K562 (cell line): ENCODE measurements at regions not wholly inside any gene's neighbourhood (a gene's known extent, or its start where the extent isn't known, plus 50 kb on each side); places are given as distances from the start of the nearest gene placed in this dataset.

Source experiments
- CGGBP1 ChIP-seq: fragments of 250-450 bp; sonication (Bioruptor Pico); IDR thresholded peaks from 2 replicates; pipeline ENCODE4 v1.9.0; 2021; ENCODE audit warnings: mild to moderate bottlenecking
- CHD2 ChIP-seq: IDR thresholded peaks from 2 replicates; pipeline ENCODE4 v1.6.1; 2011; ENCODE audit warnings: low read depth, low read length
- CLOCK ChIP-seq: fragments of 250-450 bp; sonication (Bioruptor Pico); IDR thresholded peaks from 2 replicates; pipeline ENCODE4 v1.4.0; 2020; ENCODE audit warnings: mild to moderate bottlenecking, moderate library complexity, borderline replicate concordance
- CREM ChIP-seq: IDR thresholded peaks from 2 replicates; pipeline ENCODE4 v1.6.1; 2014; ENCODE audit warnings: antibody characterized with exemption, low read depth
- ELF4 ChIP-seq: fragments of 450-650 bp; formaldehyde crosslinking; IDR thresholded peaks from 2 replicates; pipeline ENCODE4 v1.4.0; 2022; ENCODE audit warnings: missing genetic modification characterization
- HDAC1 ChIP-seq, 2 experiments: fragments of 450-650 bp; IDR thresholded peaks; 2 replicates each; pipeline ENCODE4 v1.6.1; 2016 to 2017; ENCODE audit warnings: inconsistent platforms in 1 of 2, mild to moderate bottlenecking in 1 of 2, moderate library complexity in 1 of 2
- HDGF ChIP-seq: fragments of 450-650 bp; IDR thresholded peaks from 2 replicates; pipeline ENCODE4 v1.6.1; 2016
- HNRNPLL ChIP-seq: fragments of 200-400 bp; formaldehyde crosslinking; IDR thresholded peaks from 2 replicates; pipeline ENCODE4 v1.6.1; 2017; ENCODE audit warnings: low read length, low read depth, mild to moderate bottlenecking; ENCODE audit not compliant: poor library complexity, severe bottlenecking
- KLF16 ChIP-seq: IDR thresholded peaks from 2 replicates; pipeline ENCODE4 v1.6.1; 2016; ENCODE audit warnings: antibody characterized with exemption
- NRF1 ChIP-seq, 2 experiments: fragments of 450-650 bp; IDR thresholded peaks in 1 of 2; conservative IDR thresholded peaks in 1 of 2; 2 replicates each; pipeline ENCODE4 v1.6.1; 2014; ENCODE audit warnings: mild to moderate bottlenecking in 2 of 2
- POLR2A ChIP-seq: fragments of 450-650 bp; conservative IDR thresholded peaks from 2 replicates; pipeline ENCODE4 v1.6.1; 2016
- TOE1 ChIP-seq, 2 experiments: fragments of 450-650 bp in 1 of 2; sonication (generic) in 1 of 2; formaldehyde crosslinking in 1 of 2; IDR thresholded peaks; 2 replicates each; pipeline versions ENCODE4 v1.7.1 to v1.8.0; 2016 to 2022; ENCODE audit warnings: borderline replicate concordance in 2 of 2, mild to moderate bottlenecking in 2 of 2, antibody characterized with exemption in 1 of 2, inconsistent platforms in 1 of 2, low read depth in 1 of 2, missing genetic modification reagents in 1 of 2, moderate library complexity in 1 of 2
- ZBTB11 ChIP-seq, 3 experiments: fragments of 200-800 bp in 1 of 3; fragments of 250-450 bp in 1 of 3; fragments of 450-650 bp in 1 of 3; sonication (Bioruptor Pico) in 1 of 3; sonication (Bioruptor generic) in 1 of 3; formaldehyde crosslinking in 1 of 3; IDR thresholded peaks; 2 replicates each; pipeline versions ENCODE4 v1.6.1 to v1.8.0; 2016 to 2022; ENCODE audit warnings: mild to moderate bottlenecking in 2 of 3, missing genetic modification characterization in 2 of 3, missing compliant biosample characterization in 1 of 3, moderate library complexity in 1 of 3
- ZBTB49 ChIP-seq: sonication (generic); formaldehyde crosslinking; IDR thresholded peaks from 2 replicates; pipeline ENCODE4 v1.8.0; 2022; ENCODE audit warnings: missing genetic modification reagents, mild to moderate bottlenecking, borderline replicate concordance
- ZFP36 ChIP-seq: fragments of 150-350 bp; IDR thresholded peaks from 2 replicates; pipeline ENCODE4 v1.6.1; 2018; ENCODE audit warnings: low read length, low read depth; ENCODE audit not compliant: partially characterized antibody
- ZNF124 ChIP-seq: sonication (generic); formaldehyde crosslinking; IDR thresholded peaks from 2 replicates; pipeline ENCODE4 v1.8.1; 2022; ENCODE audit warnings: missing genetic modification reagents
- ZNF175 ChIP-seq: fragments of 200-800 bp; sonication (Bioruptor generic); IDR thresholded peaks from 2 replicates; pipeline ENCODE4 v1.6.1; 2016; ENCODE audit warnings: low read depth, mild to moderate bottlenecking, missing genetic modification characterization, missing compliant biosample characterization
- ZSCAN32 ChIP-seq: fragments of 450-650 bp; formaldehyde crosslinking; IDR thresholded peaks from 2 replicates; pipeline ENCODE4 v1.4.0; 2020; ENCODE audit warnings: mild to moderate bottlenecking, moderate library complexity

- TF ChIP-seq ELF4 (no peak), CGGBP1 (CRISPR knock-in tag) (no peak), TOE1 (IDR thresholded peaks at IDR 0.05; ENCODE audit: borderline replicate concordance) (no peak), TOE1 (CRISPR knock-in tag; IDR thresholded peaks at IDR 0.05; ENCODE audit: borderline replicate concordance, low read depth) (no peak), ZNF175 (CRISPR knock-in tag) (no peak), KLF16 (0 out of 2 replicates have a peak, but pooled peaks have one; percentile 15), POLR2A (no peak), HDGF (no peak), ZBTB11 (CRISPR knock-in tag; IDR thresholded peaks at IDR 0.05) (no peak), CREM (peak; percentile 47), HDAC1 (IDR thresholded peaks at IDR 0.05) (no peak), ZFP36 (no peak), ZSCAN32 (no peak), ZBTB49 (CRISPR knock-in tag) (no peak), NRF1 (conservative IDR thresholded peaks at IDR 0.05 in 1 of 2, IDR thresholded peaks at IDR 0.05 in 1 of 2) (peak; percentile 89 to 90), CLOCK (CRISPR knock-in tag) (no peak), ZNF124 (CRISPR knock-in tag) (no peak), HNRNPLL (no peak), CHD2 (no peak)
These were observed 209.7 kb downstream of the RBFOX3 start (continued) for GRCh38 chr17:79400989-79401703.
